Ishikawa (cell line): ENCODE measurements at regions not wholly inside any gene's neighbourhood (a gene's known extent, or its start where the extent isn't known, plus 50 kb on each side); places are given as distances from the start of the nearest gene placed in this dataset.

ENCODE experiments used
- CREB1 ChIP-seq: IDR thresholded peaks from 2 replicates; pipeline ENCODE4 v1.6.1; 2012; ENCODE audit warnings: low read depth
- EGR1 ChIP-seq: IDR thresholded peaks from 2 replicates; pipeline ENCODE4 v1.6.1; 2012
- EP300 ChIP-seq: IDR thresholded peaks from 2 replicates; pipeline ENCODE4 v1.6.1; 2012; ENCODE audit warnings: borderline replicate concordance
- FOXM1 ChIP-seq: IDR thresholded peaks from 2 replicates; pipeline ENCODE4 v1.6.1; 2012; ENCODE audit warnings: low read depth, borderline replicate concordance
- MAX ChIP-seq: IDR thresholded peaks from 2 replicates; pipeline ENCODE4 v1.6.1; 2012
- RAD21 ChIP-seq: IDR thresholded peaks from 2 replicates; pipeline ENCODE4 v1.6.1; 2012; ENCODE audit warnings: low read depth
- REST ChIP-seq: IDR thresholded peaks from 2 replicates; pipeline ENCODE4 v1.6.1; 2012; ENCODE audit warnings: low read depth, mild to moderate bottlenecking
- TAF1 ChIP-seq: IDR thresholded peaks from 2 replicates; pipeline ENCODE4 v1.6.1; 2012; ENCODE audit warnings: low read depth, mild to moderate bottlenecking
- TCF12 ChIP-seq: IDR thresholded peaks from 2 replicates; pipeline ENCODE4 v1.6.1; 2012; ENCODE audit warnings: low read depth
- TEAD4 ChIP-seq: IDR thresholded peaks from 2 replicates; pipeline ENCODE4 v1.6.1; 2012
- USF1 ChIP-seq: IDR thresholded peaks from 2 replicates; pipeline ENCODE4 v1.6.1; 2012
- YY1 ChIP-seq: IDR thresholded peaks from 2 replicates; pipeline ENCODE4 v1.6.1; 2012; ENCODE audit warnings: low read depth
- ZBTB7A ChIP-seq: IDR thresholded peaks from 2 replicates; pipeline ENCODE4 v1.6.1; 2012; ENCODE audit warnings: low read depth

GRCh38 chrX:3435057-3435456 lies 88.6 kb upstream of the MXRA5 start:
- no peak for TF ChIP-seq ZBTB7A
- TF ChIP-seq YY1, result no peak
- no peak for TF ChIP-seq TCF12
- TF ChIP-seq EP300, result no peak
- TF ChIP-seq CREB1, result no peak
- no peak for TF ChIP-seq FOXM1
- no peak for TF ChIP-seq MAX
- no peak for TF ChIP-seq TAF1
- no peak for TF ChIP-seq RAD21
- TF ChIP-seq REST, result no peak
- TF ChIP-seq USF1, result no peak
- no peak for TF ChIP-seq EGR1
- no peak for TF ChIP-seq TEAD4
